Neural cell (in vitro differentiated cells): ENCODE measurements at regions not wholly inside any gene's neighbourhood (a gene's known extent, or its start where the extent isn't known, plus 50 kb on each side); places are given as distances from the start of the nearest gene placed in this dataset.

Experiments used
- H2AFZ ChIP-seq: fragments of 200-600, 300-800 bp; sonication (generic), shearing (Covaris generic); 2 replicates; pipeline ENCODE4 v1.6.0; 2014; ENCODE audit warnings: low read depth, mild to moderate bottlenecking, antibody characterized with exemption, low read length, moderate library complexity
- H3F3A ChIP-seq: fragments of 200-600 bp; shearing (Covaris generic); 2 replicates; pipeline ENCODE4 v1.6.1; 2016; ENCODE audit warnings: mild to moderate bottlenecking, moderate library complexity, mixed read lengths, antibody characterized with exemption, low read length; ENCODE audit not compliant: insufficient read depth, poor library complexity, severe bottlenecking
- H3K27ac ChIP-seq: fragments of 200-600, 300-800 bp; sonication (generic), shearing (Covaris generic); 2 replicates; pipeline ENCODE4 v1.5.1; 2014; ENCODE audit warnings: mild to moderate bottlenecking, low read length, moderate library complexity
- H3K27me3 ChIP-seq: fragments of 300-800, 200-600 bp; sonication (generic), shearing (Covaris generic); 2 replicates; pipeline ENCODE4 v1.6.0; 2014; ENCODE audit warnings: mild to moderate bottlenecking, low read depth, low read length, moderate library complexity; ENCODE audit not compliant: insufficient read depth
- H3K36me3 ChIP-seq: fragments of 300-800, 200-600 bp; sonication (generic), shearing (Covaris generic); 2 replicates; pipeline ENCODE4 v1.5.1; 2014; ENCODE audit warnings: mild to moderate bottlenecking, antibody characterized with exemption, low read length, moderate library complexity; ENCODE audit not compliant: insufficient read depth
- H3K4me2 ChIP-seq: fragments of 300-800, 200-600 bp; sonication (generic), shearing (Covaris generic); 2 replicates; pipeline ENCODE4 v1.6.0; 2014; ENCODE audit warnings: mild to moderate bottlenecking, low read length
- H3K4me3 ChIP-seq: fragments of 300-800, 200-600 bp; sonication (generic), shearing (Covaris generic); 2 replicates; pipeline ENCODE4 v1.5.1; 2014; ENCODE audit warnings: mild to moderate bottlenecking, low read length, moderate library complexity
- H3K79me2 ChIP-seq: fragments of 200-600 bp; shearing (Covaris generic); replicated peaks from 2 replicates; pipeline ENCODE4 v1.6.0; 2014; ENCODE audit warnings: mild to moderate bottlenecking, low read length, moderate library complexity; ENCODE audit not compliant: insufficient read depth
- H3K9ac ChIP-seq: fragments of 300-800, 200-600 bp; sonication (generic), shearing (Covaris generic); 2 replicates; pipeline ENCODE4 v1.6.1; 2016; ENCODE audit warnings: mild to moderate bottlenecking, low read length, mixed read lengths
- H3K9me2 ChIP-seq: fragments of 200-600 bp; shearing (Covaris generic); 2 replicates; pipeline ENCODE4 v1.6.1; 2016; ENCODE audit warnings: mild to moderate bottlenecking, low read length, mixed read lengths; ENCODE audit not compliant: insufficient read depth
- H3K9me3 ChIP-seq: fragments of 200-600, 300-800 bp; sonication (generic), shearing (Covaris generic); 2 replicates; pipeline ENCODE4 v1.6.1; 2016; ENCODE audit warnings: mild to moderate bottlenecking, mixed run types, low read length, moderate library complexity, mixed read lengths
- H4K20me1 ChIP-seq: fragments of 200-600 bp; shearing (Covaris generic); 2 replicates; pipeline ENCODE4 v1.6.1; 2016; ENCODE audit warnings: mild to moderate bottlenecking, mixed run types; ENCODE audit not compliant: insufficient read depth
- EP300 ChIP-seq: fragments of 450-650 bp; conservative IDR thresholded peaks from 2 replicates; pipeline ENCODE4 v1.6.1; 2014; ENCODE audit warnings: antibody characterized with exemption, mild to moderate bottlenecking, moderate library complexity; ENCODE audit not compliant: poor library complexity, severe bottlenecking
- EZH2 ChIP-seq: fragments of 200-600, 300-800 bp; shearing (Covaris generic), sonication (generic); IDR thresholded peaks from 2 replicates; pipeline ENCODE4 v1.6.1; 2014; ENCODE audit warnings: antibody characterized with exemption, low read length, borderline replicate concordance, mild to moderate bottlenecking; ENCODE audit not compliant: insufficient read depth, poor library complexity, severe bottlenecking
- MXI1 ChIP-seq: fragments of 450-650 bp; conservative IDR thresholded peaks from 2 replicates; pipeline ENCODE4 v1.6.1; 2014; ENCODE audit warnings: antibody characterized with exemption, mild to moderate bottlenecking; ENCODE audit not compliant: poor library complexity, severe bottlenecking
- POLR2AphosphoS5 ChIP-seq: IDR thresholded peaks from 2 replicates; pipeline ENCODE4 v1.6.1; 2012
- RAD21 ChIP-seq: fragments of 450-650 bp; conservative IDR thresholded peaks from 2 replicates; pipeline ENCODE4 v1.6.1; 2014; ENCODE audit warnings: antibody characterized with exemption, mild to moderate bottlenecking, moderate library complexity
- SMC3 ChIP-seq: fragments of 450-650 bp; conservative IDR thresholded peaks from 2 replicates; pipeline ENCODE4 v1.6.1; 2014; ENCODE audit warnings: antibody characterized with exemption, mild to moderate bottlenecking, moderate library complexity; ENCODE audit not compliant: poor library complexity
- TAF1 ChIP-seq: IDR thresholded peaks from 2 replicates; pipeline ENCODE4 v1.6.1; 2012; ENCODE audit warnings: low read depth
- TF ChIP-seq, protein P1 (sequence below): IDR thresholded peaks from 2 replicates; pipeline ENCODE4 v1.6.1; 2012; ENCODE audit warnings: borderline replicate concordance
- TF ChIP-seq, protein P2 (sequence below): fragments of 450-650 bp; IDR thresholded peaks from 2 replicates; pipeline ENCODE4 v1.5.1; 2014; ENCODE audit warnings: antibody characterized with exemption, mild to moderate bottlenecking, moderate library complexity; ENCODE audit not compliant: poor library complexity, severe bottlenecking

DNA sequence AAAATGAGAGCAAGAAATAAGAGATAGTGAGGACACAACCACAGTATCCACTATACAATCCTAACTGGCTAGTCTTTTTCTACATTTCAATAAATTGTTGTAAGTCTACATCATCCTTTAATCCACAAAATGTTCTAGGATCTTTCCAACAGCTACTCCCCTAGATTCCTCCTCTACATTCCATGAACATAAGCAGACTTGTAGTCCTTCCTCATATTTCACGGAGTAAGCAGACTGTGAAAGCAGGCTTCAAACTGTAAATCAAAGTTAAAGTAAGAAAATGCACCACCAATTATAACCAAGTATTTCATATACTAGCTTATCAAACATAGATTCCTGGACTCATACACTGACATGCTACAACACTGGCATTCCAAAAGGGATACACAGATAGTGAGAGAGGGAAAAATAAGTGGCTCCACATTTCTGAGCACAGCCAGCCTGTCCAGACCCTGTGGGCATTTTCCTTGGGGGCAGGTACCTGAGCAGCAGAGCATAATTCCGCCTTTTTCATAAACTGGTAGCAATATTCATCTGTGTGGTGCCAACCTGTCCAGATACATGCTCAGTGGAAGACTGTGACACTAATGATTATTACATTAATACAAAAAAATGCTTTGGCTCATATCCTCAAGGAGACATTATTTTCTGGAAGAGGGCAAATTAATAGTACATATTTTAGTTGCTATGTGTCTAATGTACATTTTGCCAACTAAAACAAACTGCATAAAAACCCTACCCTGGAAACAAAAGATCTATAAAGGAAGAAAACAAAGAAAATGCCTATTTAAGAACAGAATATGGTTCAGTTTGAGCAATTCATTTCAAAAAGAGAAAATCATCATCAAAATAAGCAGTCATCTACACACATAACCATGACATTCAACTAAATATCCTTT lies 113.3 kb upstream of the FSCB start:
- no peak overlapping the region for H3K9ac ChIP-seq
- no peak overlapping the region for H3K27ac ChIP-seq
- no peak overlapping the region for H2AFZ ChIP-seq
- H3K9me2 ChIP-seq, result no peaks in the 10 kb centered on the region
- peaks cover 3% of the 10 kb centered on the region for H3F3A ChIP-seq
- H4K20me1 ChIP-seq, result no peaks in the 10 kb centered on the region
- no peaks in the 10 kb centered on the region for H3K27me3 ChIP-seq
- H3K4me3 ChIP-seq, result no peak overlapping the region
- H3K4me2 ChIP-seq, result no peak overlapping the region
- H3K79me2 ChIP-seq, result no peaks in the 10 kb centered on the region
- TF ChIP-seq, protein P1, sequence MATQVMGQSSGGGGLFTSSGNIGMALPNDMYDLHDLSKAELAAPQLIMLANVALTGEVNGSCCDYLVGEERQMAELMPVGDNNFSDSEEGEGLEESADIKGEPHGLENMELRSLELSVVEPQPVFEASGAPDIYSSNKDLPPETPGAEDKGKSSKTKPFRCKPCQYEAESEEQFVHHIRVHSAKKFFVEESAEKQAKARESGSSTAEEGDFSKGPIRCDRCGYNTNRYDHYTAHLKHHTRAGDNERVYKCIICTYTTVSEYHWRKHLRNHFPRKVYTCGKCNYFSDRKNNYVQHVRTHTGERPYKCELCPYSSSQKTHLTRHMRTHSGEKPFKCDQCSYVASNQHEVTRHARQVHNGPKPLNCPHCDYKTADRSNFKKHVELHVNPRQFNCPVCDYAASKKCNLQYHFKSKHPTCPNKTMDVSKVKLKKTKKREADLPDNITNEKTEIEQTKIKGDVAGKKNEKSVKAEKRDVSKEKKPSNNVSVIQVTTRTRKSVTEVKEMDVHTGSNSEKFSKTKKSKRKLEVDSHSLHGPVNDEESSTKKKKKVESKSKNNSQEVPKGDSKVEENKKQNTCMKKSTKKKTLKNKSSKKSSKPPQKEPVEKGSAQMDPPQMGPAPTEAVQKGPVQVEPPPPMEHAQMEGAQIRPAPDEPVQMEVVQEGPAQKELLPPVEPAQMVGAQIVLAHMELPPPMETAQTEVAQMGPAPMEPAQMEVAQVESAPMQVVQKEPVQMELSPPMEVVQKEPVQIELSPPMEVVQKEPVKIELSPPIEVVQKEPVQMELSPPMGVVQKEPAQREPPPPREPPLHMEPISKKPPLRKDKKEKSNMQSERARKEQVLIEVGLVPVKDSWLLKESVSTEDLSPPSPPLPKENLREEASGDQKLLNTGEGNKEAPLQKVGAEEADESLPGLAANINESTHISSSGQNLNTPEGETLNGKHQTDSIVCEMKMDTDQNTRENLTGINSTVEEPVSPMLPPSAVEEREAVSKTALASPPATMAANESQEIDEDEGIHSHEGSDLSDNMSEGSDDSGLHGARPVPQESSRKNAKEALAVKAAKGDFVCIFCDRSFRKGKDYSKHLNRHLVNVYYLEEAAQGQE, result no peak
- no peaks in the 10 kb centered on the region for H3K9me3 ChIP-seq
- no peaks in the 10 kb centered on the region for H3K36me3 ChIP-seq

DNA sequence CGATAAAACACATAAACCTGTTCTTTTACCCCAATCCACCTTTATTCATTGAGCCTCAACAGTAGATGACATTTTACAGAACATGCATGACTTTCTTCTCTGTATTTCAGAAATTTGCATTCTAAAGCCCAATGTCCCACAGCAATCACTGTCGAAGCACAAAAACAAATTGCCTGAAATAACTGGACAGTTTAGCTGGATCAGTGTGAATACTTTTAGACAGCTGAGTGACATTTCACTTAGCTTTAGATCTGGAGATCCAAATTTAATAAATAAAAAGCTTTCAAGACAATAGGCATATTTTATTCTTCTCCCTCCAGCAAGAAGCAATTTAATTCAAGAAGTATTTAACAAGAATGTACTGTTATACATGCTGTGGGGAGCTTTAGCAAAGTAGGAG lies 109.1 kb upstream of the FSCB start:
- no peaks in the 10 kb centered on the region for H3K27me3 ChIP-seq
- H3F3A ChIP-seq, result peaks cover 3% of the 10 kb centered on the region
- H3K27ac ChIP-seq, result no peak overlapping the region
- no peaks in the 10 kb centered on the region for H3K79me2 ChIP-seq
- H4K20me1 ChIP-seq, result no peaks in the 10 kb centered on the region
- H3K9me3 ChIP-seq, result no peaks in the 10 kb centered on the region
- H2AFZ ChIP-seq, result no peak overlapping the region
- TF ChIP-seq POLR2AphosphoS5 (peak; percentile 61), EZH2 (no peak), MXI1 (no peak), TAF1 (no peak), RAD21 (no peak), EP300 (peak; percentile 82), SMC3 (no peak)
- TF ChIP-seq, protein P2, sequence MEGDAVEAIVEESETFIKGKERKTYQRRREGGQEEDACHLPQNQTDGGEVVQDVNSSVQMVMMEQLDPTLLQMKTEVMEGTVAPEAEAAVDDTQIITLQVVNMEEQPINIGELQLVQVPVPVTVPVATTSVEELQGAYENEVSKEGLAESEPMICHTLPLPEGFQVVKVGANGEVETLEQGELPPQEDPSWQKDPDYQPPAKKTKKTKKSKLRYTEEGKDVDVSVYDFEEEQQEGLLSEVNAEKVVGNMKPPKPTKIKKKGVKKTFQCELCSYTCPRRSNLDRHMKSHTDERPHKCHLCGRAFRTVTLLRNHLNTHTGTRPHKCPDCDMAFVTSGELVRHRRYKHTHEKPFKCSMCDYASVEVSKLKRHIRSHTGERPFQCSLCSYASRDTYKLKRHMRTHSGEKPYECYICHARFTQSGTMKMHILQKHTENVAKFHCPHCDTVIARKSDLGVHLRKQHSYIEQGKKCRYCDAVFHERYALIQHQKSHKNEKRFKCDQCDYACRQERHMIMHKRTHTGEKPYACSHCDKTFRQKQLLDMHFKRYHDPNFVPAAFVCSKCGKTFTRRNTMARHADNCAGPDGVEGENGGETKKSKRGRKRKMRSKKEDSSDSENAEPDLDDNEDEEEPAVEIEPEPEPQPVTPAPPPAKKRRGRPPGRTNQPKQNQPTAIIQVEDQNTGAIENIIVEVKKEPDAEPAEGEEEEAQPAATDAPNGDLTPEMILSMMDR, result no peak
- TF ChIP-seq, protein P1, result no peak
- H3K4me3 ChIP-seq, result no peak overlapping the region
- H3K36me3 ChIP-seq, result no peaks in the 10 kb centered on the region
- H3K9me2 ChIP-seq, result no peaks in the 10 kb centered on the region
- H3K9ac ChIP-seq, result no peak overlapping the region
- no peak overlapping the region for H3K4me2 ChIP-seq
